HEK293 (cell line): ENCODE measurements at regions not wholly inside any gene's neighbourhood (a gene's known extent, or its start where the extent isn't known, plus 50 kb on each side); places are given as distances from the start of the nearest gene placed in this dataset.

Experiments used
- CTCF ChIA-PET: fragments of 350-600 bp; formaldehyde crosslinking; extraction: SDS; loops from one replicate; lab custom pipeline; 2021; ENCODE audit warnings: antibody characterized with exemption; lab: Yijun Ruan, JAX
- POLR2A ChIA-PET: fragments of 300-600 bp; formaldehyde crosslinking; extraction: SDS; loops from one replicate; lab custom pipeline; 2020; ENCODE audit warnings: antibody characterized with exemption, inconsistent platforms; lab: Yijun Ruan, JAX
- H3K27ac ChIP-seq: fragments of 200-500 bp; sonication (Bioruptor generic); 2 replicates; pipeline ENCODE4 v1.5.1; 2014; ENCODE audit warnings: low read depth, low read length, control low read depth, inconsistent platforms; ENCODE audit errors: extremely low read depth
- H3K36me3 ChIP-seq, 2 experiments: fragments of 200-500 bp in 1 of 2; sonication (Bioruptor generic) in 1 of 2; 1 replicate in 1 of 2; 2 replicates in 1 of 2; pipeline ENCODE4 v1.5.1; 2014 to 2017; ENCODE audit warnings: inconsistent platforms in 2 of 2, low read length in 2 of 2; ENCODE audit not compliant: control insufficient read depth in 2 of 2, insufficient read depth in 1 of 2
- H3K4me1 ChIP-seq: fragments of 200-500 bp; sonication (Bioruptor generic); 2 replicates; pipeline ENCODE4 v1.5.1; 2014; ENCODE audit warnings: mild to moderate bottlenecking, low read length, inconsistent platforms; ENCODE audit not compliant: control insufficient read depth, insufficient read depth
- H3K4me3 ChIP-seq: 2 replicates; pipeline ENCODE4 v1.5.1; 2011; ENCODE audit warnings: low read depth, mild to moderate bottlenecking, control low read depth, low read length, moderate library complexity
- H3K9me3 ChIP-seq: fragments of 200-500 bp; sonication (Bioruptor generic); 2 replicates; pipeline ENCODE4 v1.5.1; 2014; ENCODE audit warnings: low read depth, low read length, inconsistent platforms; ENCODE audit not compliant: control insufficient read depth, insufficient read depth
- KLF7 ChIP-seq: fragments of 450-650 bp; formaldehyde crosslinking; IDR thresholded peaks from 2 replicates; pipeline ENCODE4 v1.5.1; 2016; ENCODE audit warnings: missing biosample characterization, missing genetic modification characterization, borderline replicate concordance
- OSR2 ChIP-seq: fragments of 450-650 bp; formaldehyde crosslinking; IDR thresholded peaks from 2 replicates; pipeline ENCODE4 v1.5.1; 2016; ENCODE audit warnings: missing biosample characterization, missing genetic modification characterization
- YY2 ChIP-seq: fragments of 450-650 bp; formaldehyde crosslinking; IDR thresholded peaks from 2 replicates; pipeline ENCODE4 v1.5.1; 2016; ENCODE audit warnings: missing biosample characterization, missing genetic modification characterization
- ZBTB48 ChIP-seq: fragments of 450-650 bp; formaldehyde crosslinking; IDR thresholded peaks from 2 replicates; pipeline ENCODE4 v1.5.1; 2016; ENCODE audit warnings: missing biosample characterization, missing genetic modification characterization
- ZBTB8A ChIP-seq: fragments of 450-650 bp; formaldehyde crosslinking; IDR thresholded peaks from 2 replicates; pipeline ENCODE4 v1.5.1; 2016; ENCODE audit warnings: missing biosample characterization, missing genetic modification characterization
- ZFP69B ChIP-seq: fragments of 450-650 bp; formaldehyde crosslinking; IDR thresholded peaks from 2 replicates; pipeline ENCODE4 v1.5.1; 2016; ENCODE audit warnings: missing biosample characterization, missing genetic modification characterization
- ZNF10 ChIP-seq: fragments of 450-650 bp; formaldehyde crosslinking; IDR thresholded peaks from 2 replicates; pipeline ENCODE4 v1.5.1; 2017; ENCODE audit warnings: missing biosample characterization, missing genetic modification characterization
- ZNF146 ChIP-seq: fragments of 450-650 bp; formaldehyde crosslinking; IDR thresholded peaks from 2 replicates; pipeline ENCODE4 v1.5.1; 2016; ENCODE audit warnings: missing biosample characterization, missing genetic modification characterization
- ZNF174 ChIP-seq: fragments of 450-650 bp; formaldehyde crosslinking; IDR thresholded peaks from 2 replicates; pipeline ENCODE4 v1.5.0; 2017; ENCODE audit warnings: missing biosample characterization, mild to moderate bottlenecking, missing genetic modification characterization
- ZNF18 ChIP-seq: fragments of 450-650 bp; formaldehyde crosslinking; IDR thresholded peaks from 2 replicates; pipeline ENCODE4 v1.5.1; 2016; ENCODE audit warnings: missing biosample characterization, missing genetic modification characterization
- ZNF335 ChIP-seq: fragments of 450-650 bp; formaldehyde crosslinking; conservative IDR thresholded peaks from 2 replicates; pipeline ENCODE4 v1.5.1; 2016; ENCODE audit warnings: missing biosample characterization, missing genetic modification characterization
- ZNF37A ChIP-seq: fragments of 450-650 bp; IDR thresholded peaks from 2 replicates; pipeline ENCODE4 v1.5.1; 2018; ENCODE audit warnings: missing biosample characterization, missing genetic modification characterization
- ZNF629 ChIP-seq: fragments of 450-650 bp; formaldehyde crosslinking; IDR thresholded peaks from 2 replicates; pipeline ENCODE4 v1.5.1; 2017; ENCODE audit warnings: missing biosample characterization, missing genetic modification characterization
- ZNF660 ChIP-seq: fragments of 450-650 bp; IDR thresholded peaks from 2 replicates; pipeline ENCODE4 v1.5.1; 2018; ENCODE audit warnings: missing biosample characterization, mild to moderate bottlenecking, missing genetic modification characterization
- ZNF701 ChIP-seq: fragments of 450-650 bp; formaldehyde crosslinking; IDR thresholded peaks from 2 replicates; pipeline ENCODE4 v1.5.1; 2016; ENCODE audit warnings: missing biosample characterization, missing genetic modification characterization
- ZNF837 ChIP-seq: fragments of 450-650 bp; formaldehyde crosslinking; IDR thresholded peaks from 2 replicates; pipeline ENCODE4 v1.5.1; 2016; ENCODE audit warnings: missing biosample characterization, missing genetic modification characterization
- TF ChIP-seq, protein P1 (sequence below): fragments of 450-650 bp; formaldehyde crosslinking; IDR thresholded peaks from 2 replicates; pipeline ENCODE4 v1.5.1; 2016; ENCODE audit warnings: missing biosample characterization, missing genetic modification characterization
- TF ChIP-seq, protein P2 (sequence below): fragments of 450-650 bp; formaldehyde crosslinking; IDR thresholded peaks from 2 replicates; pipeline ENCODE4 v1.5.1; 2016; ENCODE audit warnings: missing biosample characterization, missing genetic modification characterization
- TF ChIP-seq, protein P3 (sequence below): fragments of 450-650 bp; formaldehyde crosslinking; IDR thresholded peaks from 2 replicates; pipeline ENCODE4 v1.5.1; 2017; ENCODE audit warnings: missing biosample characterization, missing genetic modification characterization

GRCh38 chr12:65759735-65760134 is 64.5 kb upstream of the HMGA2 start:
- TF ChIP-seq, protein P1, sequence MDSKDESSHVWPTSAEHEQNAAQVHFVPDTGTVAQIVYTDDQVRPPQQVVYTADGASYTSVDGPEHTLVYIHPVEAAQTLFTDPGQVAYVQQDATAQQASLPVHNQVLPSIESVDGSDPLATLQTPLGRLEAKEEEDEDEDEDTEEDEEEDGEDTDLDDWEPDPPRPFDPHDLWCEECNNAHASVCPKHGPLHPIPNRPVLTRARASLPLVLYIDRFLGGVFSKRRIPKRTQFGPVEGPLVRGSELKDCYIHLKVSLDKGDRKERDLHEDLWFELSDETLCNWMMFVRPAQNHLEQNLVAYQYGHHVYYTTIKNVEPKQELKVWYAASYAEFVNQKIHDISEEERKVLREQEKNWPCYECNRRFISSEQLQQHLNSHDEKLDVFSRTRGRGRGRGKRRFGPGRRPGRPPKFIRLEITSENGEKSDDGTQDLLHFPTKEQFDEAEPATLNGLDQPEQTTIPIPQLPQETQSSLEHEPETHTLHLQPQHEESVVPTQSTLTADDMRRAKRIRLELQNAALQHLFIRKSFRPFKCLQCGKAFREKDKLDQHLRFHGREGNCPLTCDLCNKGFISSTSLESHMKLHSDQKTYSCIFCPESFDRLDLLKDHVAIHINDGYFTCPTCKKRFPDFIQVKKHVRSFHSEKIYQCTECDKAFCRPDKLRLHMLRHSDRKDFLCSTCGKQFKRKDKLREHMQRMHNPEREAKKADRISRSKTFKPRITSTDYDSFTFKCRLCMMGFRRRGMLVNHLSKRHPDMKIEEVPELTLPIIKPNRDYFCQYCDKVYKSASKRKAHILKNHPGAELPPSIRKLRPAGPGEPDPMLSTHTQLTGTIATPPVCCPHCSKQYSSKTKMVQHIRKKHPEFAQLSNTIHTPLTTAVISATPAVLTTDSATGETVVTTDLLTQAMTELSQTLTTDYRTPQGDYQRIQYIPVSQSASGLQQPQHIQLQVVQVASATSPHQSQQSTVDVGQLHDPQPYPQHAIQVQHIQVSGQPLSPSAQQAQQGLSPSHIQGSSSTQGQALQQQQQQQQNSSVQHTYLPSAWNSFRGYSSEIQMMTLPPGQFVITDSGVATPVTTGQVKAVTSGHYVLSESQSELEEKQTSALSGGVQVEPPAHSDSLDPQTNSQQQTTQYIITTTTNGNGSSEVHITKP (tag by site-specific recombination): no peak
- no peak overlapping the region for H3K27ac ChIP-seq
- H3K4me3 ChIP-seq: no peak overlapping the region
- CTCF ChIA-PET: no interaction called here
- no peaks in the 10 kb centered on the region for H3K4me1 ChIP-seq
- POLR2A ChIA-PET: interaction anchor here (1.1 kb wide), 1 partner anchor 15 kb away, joined by 3 read pairs; no protein-coding TSS in a partner anchor
- H3K9me3 ChIP-seq: no peaks in the 10 kb centered on the region
- no peaks in the 10 kb centered on the region for H3K36me3 ChIP-seq

GRCh38 chr12:65761301-65761700 is 63.0 kb upstream of the HMGA2 start:
- ChIA-PET POLR2A (no interaction called here), CTCF (no interaction called here)
- Histone ChIP-seq H3K4me1 (no peaks in the 10 kb centered on the region), H3K36me3 (no peaks in the 10 kb centered on the region), H3K27ac (no peak overlapping the region)
- TF ChIP-seq ZNF701 (no peak), ZNF174 (tag by site-specific recombination) (no peak), ZNF335 (tag by site-specific recombination) (no peak), YY2 (no peak), KLF7 (no peak)
- TF ChIP-seq, protein P2, sequence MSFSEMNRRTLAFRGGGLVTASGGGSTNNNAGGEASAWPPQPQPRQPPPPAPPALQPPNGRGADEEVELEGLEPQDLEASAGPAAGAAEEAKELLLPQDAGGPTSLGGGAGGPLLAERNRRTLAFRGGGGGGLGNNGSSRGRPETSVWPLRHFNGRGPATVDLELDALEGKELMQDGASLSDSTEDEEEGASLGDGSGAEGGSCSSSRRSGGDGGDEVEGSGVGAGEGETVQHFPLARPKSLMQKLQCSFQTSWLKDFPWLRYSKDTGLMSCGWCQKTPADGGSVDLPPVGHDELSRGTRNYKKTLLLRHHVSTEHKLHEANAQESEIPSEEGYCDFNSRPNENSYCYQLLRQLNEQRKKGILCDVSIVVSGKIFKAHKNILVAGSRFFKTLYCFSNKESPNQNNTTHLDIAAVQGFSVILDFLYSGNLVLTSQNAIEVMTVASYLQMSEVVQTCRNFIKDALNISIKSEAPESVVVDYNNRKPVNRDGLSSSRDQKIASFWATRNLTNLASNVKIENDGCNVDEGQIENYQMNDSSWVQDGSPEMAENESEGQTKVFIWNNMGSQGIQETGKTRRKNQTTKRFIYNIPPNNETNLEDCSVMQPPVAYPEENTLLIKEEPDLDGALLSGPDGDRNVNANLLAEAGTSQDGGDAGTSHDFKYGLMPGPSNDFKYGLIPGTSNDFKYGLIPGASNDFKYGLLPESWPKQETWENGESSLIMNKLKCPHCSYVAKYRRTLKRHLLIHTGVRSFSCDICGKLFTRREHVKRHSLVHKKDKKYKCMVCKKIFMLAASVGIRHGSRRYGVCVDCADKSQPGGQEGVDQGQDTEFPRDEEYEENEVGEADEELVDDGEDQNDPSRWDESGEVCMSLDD (tag by site-specific recombination): no peak
- TF ChIP-seq, all 188 proteins: peak for 0
- no peak overlapping the region for H3K4me3 ChIP-seq
- no peaks in the 10 kb centered on the region for H3K9me3 ChIP-seq

- H3K27ac ChIP-seq: no peak overlapping the region
- POLR2A ChIA-PET: no interaction called here
- no peak overlapping the region for H3K4me3 ChIP-seq
- H3K9me3 ChIP-seq: no peaks in the 10 kb centered on the region
- H3K36me3 ChIP-seq: no peaks in the 10 kb centered on the region
- H3K4me1 ChIP-seq: no peaks in the 10 kb centered on the region
- CTCF ChIA-PET: no interaction called here
- TF ChIP-seq ZNF837 (no peak), OSR2 (tag by site-specific recombination) (no peak), ZNF37A (tag by site-specific recombination) (no peak), ZNF629 (tag by site-specific recombination) (no peak), ZNF146 (tag by site-specific recombination) (no peak), ZBTB48 (tag by site-specific recombination) (no peak), ZNF10 (tag by site-specific recombination) (no peak), ZFP69B (tag by site-specific recombination) (no peak), ZNF18 (tag by site-specific recombination) (no peak), ZBTB8A (no peak), ZNF660 (tag by site-specific recombination) (no peak)
- TF ChIP-seq, protein P3, sequence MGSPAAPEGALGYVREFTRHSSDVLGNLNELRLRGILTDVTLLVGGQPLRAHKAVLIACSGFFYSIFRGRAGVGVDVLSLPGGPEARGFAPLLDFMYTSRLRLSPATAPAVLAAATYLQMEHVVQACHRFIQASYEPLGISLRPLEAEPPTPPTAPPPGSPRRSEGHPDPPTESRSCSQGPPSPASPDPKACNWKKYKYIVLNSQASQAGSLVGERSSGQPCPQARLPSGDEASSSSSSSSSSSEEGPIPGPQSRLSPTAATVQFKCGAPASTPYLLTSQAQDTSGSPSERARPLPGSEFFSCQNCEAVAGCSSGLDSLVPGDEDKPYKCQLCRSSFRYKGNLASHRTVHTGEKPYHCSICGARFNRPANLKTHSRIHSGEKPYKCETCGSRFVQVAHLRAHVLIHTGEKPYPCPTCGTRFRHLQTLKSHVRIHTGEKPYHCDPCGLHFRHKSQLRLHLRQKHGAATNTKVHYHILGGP (tag by site-specific recombination): no peak
Observed at GRCh38 chr12:65764325-65764724, 60.0 kb upstream of the HMGA2 start.
